Psoas muscle (tissue), 7 donors: ENCODE measurements at regions not wholly inside any gene's neighbourhood (a gene's known extent, or its start where the extent isn't known, plus 50 kb on each side); places are given as distances from the start of the nearest gene placed in this dataset.

Experiments
- ATAC-seq, 4 donors: fragments of 200-7000 bp; cut with Tn5 transposase; one replicate each; pipeline ENCODE4 v1.9.1; 2020; ENCODE audit warnings: moderate library complexity in 3 of 4, mild to moderate bottlenecking in 2 of 4
- DNase-seq, 2 donors: peaks; one replicate each; pipeline ENCODE4 v3.0.0-alpha.2; 2020
- H3K27ac ChIP-seq: fragments of 200-600 bp; one replicate; pipeline ENCODE4 v1.8.0; 2022
- H3K27me3 ChIP-seq, 3 donors: fragments of 200-600 bp in 1 of 3; one replicate each; pipeline versions ENCODE4 v1.6.1 to v1.8.0; 2013 to 2022; ENCODE audit warnings: low read length in 2 of 3, mild to moderate bottlenecking in 2 of 3, moderate library complexity in 1 of 3; ENCODE audit not compliant: insufficient read depth in 3 of 3
- H3K36me3 ChIP-seq, 2 donors: fragments of 200-600 bp in 1 of 2; one replicate each; pipeline versions ENCODE4 v1.6.1 to v1.8.0; 2013 to 2022; ENCODE audit warnings: low read depth in 1 of 2, mild to moderate bottlenecking in 1 of 2, moderate library complexity in 1 of 2; ENCODE audit not compliant: insufficient read depth in 1 of 2
- H3K4me1 ChIP-seq: fragments of 200-600 bp; one replicate; pipeline ENCODE4 v1.8.0; 2022
- H3K4me3 ChIP-seq: fragments of 200-600 bp; one replicate; pipeline ENCODE4 v1.8.0; 2022; ENCODE audit warnings: mild to moderate bottlenecking
- H3K9me3 ChIP-seq: fragments of 200-600 bp; one replicate; pipeline ENCODE4 v1.8.0; 2022
- WGBS, 3 donors: extraction: QIAGEN DNeasy Blood & Tissue Kit; methylation state at CpG; one replicate each; pipeline versions ENCODE4 v1.1.6 to v1.1.7; 2013; 5-methylcytosine and 5-hydroxymethylcytosine counted together
- intact Hi-C, 2 donors: fragments of 100-400 bp; cut with DNase I; formaldehyde crosslinking; loops; one replicate each; pipeline versions ENCODE4 v1.11.0 to v1.14.2; 2022
- TF ChIP-seq, protein P1 (sequence below): fragments of 200-600 bp; IDR thresholded peaks from one replicate; pipeline ENCODE4 v1.8.0; 2022; ENCODE audit warnings: antibody characterized with exemption
- donor health status: healthy with polysubstance abuse.
- donor health status: DM: no; HTN: no; CAD: no; lungs with moderate emphysema.
- donor health status: Bipolar disorder and iron deficiency.
- donor health status: healthy.
- donor health status: DM: yes; HTN: yes; CAD: no.
- donor health status: DM: no; HTN: no; CAD: no.
- donor health status: DM: yes; HTN: yes; CAD: no.

DNA sequence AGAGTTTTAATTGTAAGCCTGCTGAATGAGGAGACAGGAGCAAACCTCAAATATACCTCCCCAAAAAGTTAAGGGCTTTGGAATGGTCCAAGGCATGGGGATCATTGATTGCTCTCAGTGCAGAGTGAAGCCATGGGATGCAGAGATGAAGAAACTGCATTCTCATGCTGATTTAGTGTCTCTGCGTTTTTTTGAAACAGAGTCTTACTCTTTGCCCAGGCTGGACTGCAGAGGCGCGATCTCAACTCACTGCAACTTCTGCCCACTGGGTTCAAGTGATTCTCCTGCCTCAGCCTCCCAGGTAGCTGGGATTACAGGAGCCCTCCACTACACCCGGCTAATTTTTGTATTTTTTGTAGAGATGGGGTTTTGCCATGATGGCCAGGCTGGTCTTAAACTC, 99.3 kb upstream of the ETV3 start:
- Histone ChIP-seq H3K36me3 (no peaks in the 10 kb centered on the region), H3K9me3 (no peaks in the 10 kb centered on the region), H3K27ac (no peak overlapping the region), H3K4me1 (no peaks in the 10 kb centered on the region), H3K27me3 (peaks cover 0 to 8% (median 0%) of the 10 kb centered on the region in 3 donors), H3K4me3 (no peak overlapping the region)
- TF ChIP-seq, protein P1, sequence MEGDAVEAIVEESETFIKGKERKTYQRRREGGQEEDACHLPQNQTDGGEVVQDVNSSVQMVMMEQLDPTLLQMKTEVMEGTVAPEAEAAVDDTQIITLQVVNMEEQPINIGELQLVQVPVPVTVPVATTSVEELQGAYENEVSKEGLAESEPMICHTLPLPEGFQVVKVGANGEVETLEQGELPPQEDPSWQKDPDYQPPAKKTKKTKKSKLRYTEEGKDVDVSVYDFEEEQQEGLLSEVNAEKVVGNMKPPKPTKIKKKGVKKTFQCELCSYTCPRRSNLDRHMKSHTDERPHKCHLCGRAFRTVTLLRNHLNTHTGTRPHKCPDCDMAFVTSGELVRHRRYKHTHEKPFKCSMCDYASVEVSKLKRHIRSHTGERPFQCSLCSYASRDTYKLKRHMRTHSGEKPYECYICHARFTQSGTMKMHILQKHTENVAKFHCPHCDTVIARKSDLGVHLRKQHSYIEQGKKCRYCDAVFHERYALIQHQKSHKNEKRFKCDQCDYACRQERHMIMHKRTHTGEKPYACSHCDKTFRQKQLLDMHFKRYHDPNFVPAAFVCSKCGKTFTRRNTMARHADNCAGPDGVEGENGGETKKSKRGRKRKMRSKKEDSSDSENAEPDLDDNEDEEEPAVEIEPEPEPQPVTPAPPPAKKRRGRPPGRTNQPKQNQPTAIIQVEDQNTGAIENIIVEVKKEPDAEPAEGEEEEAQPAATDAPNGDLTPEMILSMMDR: no peak
- 70 to 78% (median 77%) methylated on average over 4 of the region's 4 CpGs for WGBS, 3 donors
- DNase-seq (no peak), ATAC-seq (no peak)
- intact Hi-C loops: loop anchor here in 1 of 2 donors (5.0 kb wide), 1 partner anchor 215 kb away; no protein-coding TSS in a partner anchor

GRCh38 chr1:157236072-157236471, 97.9 kb upstream of the ETV3 start:
- ATAC-seq (no peak), DNase-seq (no peak)
- TF ChIP-seq, protein P1: no peak
- intact Hi-C loops: loop anchor here in 1 of 2 donors (5.0 kb wide), 1 partner anchor 214 kb away; no protein-coding TSS in a partner anchor
- Histone ChIP-seq H3K36me3 (no peaks in the 10 kb centered on the region), H3K9me3 (no peaks in the 10 kb centered on the region), H3K27ac (no peak overlapping the region), H3K4me1 (no peaks in the 10 kb centered on the region), H3K4me3 (no peak overlapping the region), H3K27me3 (peaks cover 0 to 8% (median 0%) of the 10 kb centered on the region in 3 donors)
- WGBS, 3 donors: 87 to 94% (median 88%) methylated on average over 4 of the region's 4 CpGs

DNA sequence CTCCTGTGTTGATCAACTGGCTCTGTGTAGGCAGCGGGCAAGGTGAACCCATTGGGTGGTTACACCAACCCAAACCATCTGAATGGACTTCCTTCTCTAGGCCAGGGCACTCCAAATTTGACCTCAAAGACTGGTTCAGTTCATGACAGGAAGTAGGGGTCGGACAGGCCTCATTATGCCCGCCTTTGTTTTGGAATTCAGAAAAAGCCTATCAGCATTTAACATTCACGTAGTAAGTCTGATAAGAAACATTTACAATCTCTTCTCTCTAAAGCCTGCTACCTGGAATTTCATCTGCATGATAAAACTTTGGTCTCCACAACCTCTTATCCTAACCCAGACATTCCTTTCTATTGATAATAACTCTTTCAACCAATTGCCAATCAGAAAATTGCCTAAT, 97.1 kb upstream of the ETV3 start:
- no peak for ATAC-seq
- Histone ChIP-seq H3K27me3 (peaks cover 0 to 8% (median 0%) of the 10 kb centered on the region in 3 donors), H3K4me1 (no peaks in the 10 kb centered on the region), H3K9me3 (no peaks in the 10 kb centered on the region), H3K4me3 (no peak overlapping the region), H3K27ac (no peak overlapping the region), H3K36me3 (no peaks in the 10 kb centered on the region)
- no peak for DNase-seq
- WGBS, 3 donors: 68 to 70% (median 70%) methylated on average over 4 of the region's 4 CpGs
- intact Hi-C loops: loop anchor here in 1 of 2 donors (5.0 kb wide), 1 partner anchor 213 kb away; no protein-coding TSS in a partner anchor
- TF ChIP-seq, protein P1: no peak

DNA sequence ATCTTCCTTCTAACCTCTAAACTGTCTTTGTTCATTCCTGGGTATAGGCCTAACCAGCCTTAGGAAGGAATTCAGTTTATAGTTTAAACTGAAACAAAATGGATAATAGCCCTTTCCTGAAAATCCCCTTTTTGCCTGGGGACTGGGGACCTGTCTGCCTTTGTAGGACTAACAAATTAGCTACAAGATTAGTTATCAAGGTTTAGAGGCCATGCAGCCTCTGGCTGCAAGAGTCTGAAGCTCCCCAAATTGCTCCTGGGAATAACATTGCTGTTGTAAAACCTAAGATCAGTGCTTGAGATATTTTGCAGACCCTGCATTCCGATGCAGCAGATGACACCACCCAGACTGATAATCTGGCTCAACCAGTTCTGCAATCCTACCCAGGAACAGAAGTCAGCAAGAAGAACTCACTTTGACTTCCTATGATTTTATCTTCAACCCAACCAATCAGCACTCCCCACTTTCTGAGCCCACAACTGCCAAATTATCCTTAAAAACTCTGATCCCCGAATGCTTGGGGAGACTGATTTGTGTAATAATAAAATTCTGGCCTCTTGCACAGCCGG, 96.6 kb upstream of the ETV3 start:
- Histone ChIP-seq H3K9me3 (no peaks in the 10 kb centered on the region), H3K27ac (no peak overlapping the region), H3K4me1 (no peaks in the 10 kb centered on the region), H3K36me3 (no peaks in the 10 kb centered on the region), H3K27me3 (peaks cover 0 to 8% (median 0%) of the 10 kb centered on the region in 3 donors), H3K4me3 (no peak overlapping the region)
- DNase-seq (no peak), ATAC-seq (no peak)
- 48 to 55% (median 54%) methylated on average over 3 of the region's 3 CpGs for WGBS, 3 donors
- TF ChIP-seq, protein P1: no peak
- intact Hi-C loops: loop anchor here in 1 of 2 donors (5.0 kb wide), 1 partner anchor 212 kb away; no protein-coding TSS in a partner anchor

- ATAC-seq (no peak), DNase-seq (no peak)
- H3K27me3 ChIP-seq: peaks cover 0 to 3% (median 0%) of the 10 kb centered on the region in 3 donors
- intact Hi-C loops: no loop called here
- H3K9me3 ChIP-seq: no peaks in the 10 kb centered on the region
- TF ChIP-seq, protein P1: no peak
- WGBS, 3 donors: 32 to 45% (median 36%) methylated on average over 1 of the region's 1 CpG
- H3K4me3 ChIP-seq: no peak overlapping the region
- no peak overlapping the region for H3K27ac ChIP-seq
- no peaks in the 10 kb centered on the region for H3K36me3 ChIP-seq
- H3K4me1 ChIP-seq: no peaks in the 10 kb centered on the region
Measured at GRCh38 chr1:157233131-157233530, 94.9 kb upstream of the ETV3 start.
